H9 (cell line): ENCODE measurements at regions not wholly inside any gene's neighbourhood (a gene's known extent, or its start where the extent isn't known, plus 50 kb on each side); places are given as distances from the start of the nearest gene placed in this dataset.
A peak's percentile ranks its signal among the peaks of the same experiment; 100 is the strongest.

Source experiments
- DNase-seq: peaks from one replicate; pipeline ENCODE4 v3.0.0-alpha.2; 2017
- H2AFZ ChIP-seq: one replicate; pipeline ENCODE4 v1.6.1; 2013; ENCODE audit warnings: mild to moderate bottlenecking, low read length, control low read depth, moderate library complexity
- H2AK5ac ChIP-seq: 2 replicates; pipeline ENCODE4 v1.6.1; 2013; ENCODE audit warnings: low read length, control low read depth, mixed read lengths; ENCODE audit not compliant: insufficient read length
- H2BK120ac ChIP-seq: one replicate; pipeline ENCODE4 v1.6.1; 2013; ENCODE audit warnings: low read depth, mild to moderate bottlenecking, low read length, control low read depth, inconsistent platforms; ENCODE audit not compliant: poor library complexity, severe bottlenecking
- H2BK12ac ChIP-seq: 2 replicates; pipeline ENCODE4 v1.6.1; 2013; ENCODE audit warnings: low read length, control low read depth, mixed read lengths, low read depth; ENCODE audit not compliant: insufficient read length
- H2BK15ac ChIP-seq: 2 replicates; pipeline ENCODE4 v1.6.1; 2013; ENCODE audit warnings: low read depth, low read length, control low read depth
- H2BK20ac ChIP-seq: one replicate; pipeline ENCODE4 v1.6.1; 2013; ENCODE audit warnings: low read depth, mild to moderate bottlenecking, low read length, control low read depth, inconsistent platforms; ENCODE audit not compliant: poor library complexity, severe bottlenecking
- H2BK5ac ChIP-seq: 2 replicates; pipeline ENCODE4 v1.6.1; 2013; ENCODE audit warnings: low read length, control low read depth, mixed read lengths; ENCODE audit not compliant: insufficient read length
- H3K14ac ChIP-seq: 2 replicates; pipeline ENCODE4 v1.6.1; 2013; ENCODE audit warnings: low read length, control low read depth; ENCODE audit not compliant: insufficient read depth
- H3K18ac ChIP-seq: 2 replicates; pipeline ENCODE4 v1.6.1; 2013; ENCODE audit warnings: low read depth, mild to moderate bottlenecking, mixed read lengths, low read length, control low read depth; ENCODE audit not compliant: insufficient read length
- H3K23ac ChIP-seq: 2 replicates; pipeline ENCODE4 v1.6.1; 2013; ENCODE audit warnings: low read length, control low read depth, mixed read lengths, low read depth; ENCODE audit not compliant: insufficient read length
- H3K23me2 ChIP-seq: 2 replicates; pipeline ENCODE4 v1.6.1; 2013; ENCODE audit warnings: low read depth, mild to moderate bottlenecking, mixed read lengths, low read length, control low read depth; ENCODE audit not compliant: insufficient read length, poor library complexity, severe bottlenecking
- H3K27ac ChIP-seq: 2 replicates; pipeline ENCODE4 v1.5.1; 2013; ENCODE audit warnings: low read length, control low read depth, mixed read lengths, low read depth; ENCODE audit not compliant: insufficient read length
- H3K27me3 ChIP-seq: 2 replicates; pipeline ENCODE4 v1.6.1; 2013; ENCODE audit warnings: low read length, control low read depth, inconsistent platforms; ENCODE audit not compliant: insufficient read depth
- H3K4ac ChIP-seq: 2 replicates; pipeline ENCODE4 v1.6.1; 2013; ENCODE audit warnings: low read depth, mild to moderate bottlenecking, control low read depth, inconsistent platforms, low read length, moderate library complexity
- H3K4me1 ChIP-seq: 2 replicates; pipeline ENCODE4 v1.6.1; 2013; ENCODE audit warnings: low read length, control low read depth, inconsistent platforms; ENCODE audit not compliant: insufficient read depth
- H3K4me2 ChIP-seq: 2 replicates; pipeline ENCODE4 v1.6.1; 2013; ENCODE audit warnings: low read length, control low read depth, mixed read lengths; ENCODE audit not compliant: insufficient read length, insufficient read depth
- H3K56ac ChIP-seq: 2 replicates; pipeline ENCODE4 v1.6.1; 2013; ENCODE audit warnings: low read depth, mild to moderate bottlenecking, mixed read lengths, low read length, control low read depth; ENCODE audit not compliant: insufficient read length
- H3K79me1 ChIP-seq: 2 replicates; pipeline ENCODE4 v1.6.1; 2013; ENCODE audit warnings: low read depth, mild to moderate bottlenecking, moderate library complexity, low read length, control low read depth, inconsistent platforms; ENCODE audit not compliant: insufficient read depth, poor library complexity, severe bottlenecking
- H3K79me2 ChIP-seq: 2 replicates; pipeline ENCODE4 v1.6.1; 2013; ENCODE audit warnings: low read length, control low read depth, inconsistent platforms; ENCODE audit not compliant: insufficient read depth
- H3K9ac ChIP-seq: 2 replicates; pipeline ENCODE4 v1.6.1; 2013; ENCODE audit warnings: low read length, control low read depth, mixed read lengths; ENCODE audit not compliant: insufficient read length; ENCODE audit errors: extremely low read depth
- H3K9me3 ChIP-seq: one replicate; pipeline ENCODE4 v1.6.1; 2013; ENCODE audit warnings: low read depth, low read length, inconsistent platforms; ENCODE audit not compliant: control insufficient read depth
- H3T11ph ChIP-seq: one replicate; pipeline ENCODE4 v1.6.1; 2013; ENCODE audit warnings: mild to moderate bottlenecking, low read length, control low read depth, inconsistent platforms
- H4K20me1 ChIP-seq: one replicate; pipeline ENCODE4 v1.6.1; 2013; ENCODE audit not compliant: control insufficient read depth, insufficient read length, insufficient read depth
- H4K5ac ChIP-seq: 2 replicates; pipeline ENCODE4 v1.6.1; 2013; ENCODE audit warnings: low read depth, mild to moderate bottlenecking, mixed read lengths, low read length, control low read depth; ENCODE audit not compliant: insufficient read length
- H4K8ac ChIP-seq: replicated peaks from 2 replicates; pipeline ENCODE4 v1.6.1; 2013; ENCODE audit warnings: low read length, control low read depth, mixed read lengths, low read depth; ENCODE audit not compliant: insufficient read length
- H4K91ac ChIP-seq: 2 replicates; pipeline ENCODE4 v1.6.1; 2013; ENCODE audit warnings: low read depth, mild to moderate bottlenecking, moderate library complexity, mixed read lengths, low read length, control low read depth; ENCODE audit not compliant: insufficient read length
- H3K27ac Mint-ChIP-seq, 3 experiments: 2 replicates in 2 of 3; 3 replicates in 1 of 3; pipeline ENCODE4 v1.8.0; 2020 to 2021; ENCODE audit warnings: mixed read lengths in 3 of 3, mild to moderate bottlenecking in 1 of 3, moderate library complexity in 1 of 3
- H3K27me3 Mint-ChIP-seq: 2 replicates; pipeline ENCODE4 v1.8.0; 2021; ENCODE audit warnings: low read depth, mild to moderate bottlenecking, moderate library complexity, mixed read lengths
- H3K36me3 Mint-ChIP-seq, 3 experiments: 2 replicates in 2 of 3; 3 replicates in 1 of 3; pipeline ENCODE4 v1.8.0; 2020 to 2021; ENCODE audit warnings: low read depth in 3 of 3, mixed read lengths in 3 of 3; ENCODE audit not compliant: insufficient read depth in 1 of 3
- H3K4me1 Mint-ChIP-seq, 2 experiments: 2 replicates each; pipeline ENCODE4 v1.8.0; 2020; ENCODE audit warnings: mixed read lengths in 2 of 2
- H3K4me3 Mint-ChIP-seq, 2 experiments: 2 replicates in 1 of 2; 3 replicates in 1 of 2; pipeline ENCODE4 v1.8.0; 2020 to 2021; ENCODE audit warnings: mild to moderate bottlenecking in 2 of 2, mixed read lengths in 2 of 2, moderate library complexity in 1 of 2
- H3K9me3 Mint-ChIP-seq, 2 experiments: 2 replicates in 1 of 2; 3 replicates in 1 of 2; pipeline ENCODE4 v1.8.0; 2020; ENCODE audit warnings: mild to moderate bottlenecking in 2 of 2, mixed read lengths in 2 of 2, moderate library complexity in 1 of 2
- WGBS: extraction: QIAGEN DNeasy Blood & Tissue Kit; methylation state at CpG from one replicate; pipeline ENCODE4 v1.1.7; 2013; ENCODE audit warnings: missing lambda C conversion rate, low lambda C conversion rate, mixed read lengths; ENCODE audit not compliant: insufficient read length; ENCODE audit errors: extremely low coverage; 5-methylcytosine and 5-hydroxymethylcytosine counted together
- TF ChIP-seq, protein P1 (sequence below): fragments of 200-600 bp; sonication (generic); conservative IDR thresholded peaks from 3 replicates; pipeline ENCODE4 v1.8.0; 2021; ENCODE audit warnings: antibody characterized with exemption, mild to moderate bottlenecking

DNA sequence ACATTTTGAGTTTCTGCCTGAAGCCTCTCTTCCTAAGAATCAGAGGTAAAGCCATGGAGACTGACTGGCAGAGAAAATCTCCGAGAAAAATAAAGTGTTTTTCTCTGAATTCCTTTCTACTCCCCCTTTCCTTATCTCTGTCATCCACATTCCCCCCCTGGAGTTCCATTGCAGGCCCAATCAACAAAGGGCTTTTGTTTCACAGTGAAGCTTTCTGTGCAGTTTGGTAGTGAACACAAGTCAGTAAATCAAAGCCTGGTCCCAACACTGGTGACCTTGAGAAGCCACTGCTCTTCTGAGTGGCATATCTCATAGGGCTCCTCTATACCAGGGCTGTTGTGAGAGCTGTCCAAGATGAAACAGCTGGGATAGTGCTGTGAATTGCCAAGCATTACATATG lies 228.4 kb downstream of the SEC16B start:
- no peak overlapping the region for H3K9ac ChIP-seq
- H3K56ac ChIP-seq = no peak overlapping the region
- H3K23ac ChIP-seq = no peak overlapping the region
- Mint-ChIP-seq H3K27me3 (no peaks in the 10 kb centered on the region), H3K27ac (peak overlapping the region in 1 of 3 experiments; percentile 58; a peak in 3 of 7 replicates), H3K36me3 (no peaks in the 10 kb centered on the region), H3K4me3 (no peak overlapping the region), H3K9me3 (no peaks in the 10 kb centered on the region), H3K4me1 (peaks cover 0 to under 1% of the 10 kb centered on the region in 2 experiments; a peak in 2 of 4 replicates)
- H3K23me2 ChIP-seq = no peaks in the 10 kb centered on the region
- H3K27ac ChIP-seq = no peak overlapping the region
- no peak overlapping the region for H2BK20ac ChIP-seq
- H2BK15ac ChIP-seq = no peak overlapping the region
- H3T11ph ChIP-seq = no peak overlapping the region
- DNase-seq = no peak
- H4K8ac ChIP-seq = no peak overlapping the region
- H3K14ac ChIP-seq = no peak overlapping the region
- H2BK12ac ChIP-seq = no peak overlapping the region
- H4K20me1 ChIP-seq = no peaks in the 10 kb centered on the region
- H2AFZ ChIP-seq = no peak overlapping the region
- H4K91ac ChIP-seq = no peak overlapping the region
- no peaks in the 10 kb centered on the region for H3K27me3 ChIP-seq
- no peaks in the 10 kb centered on the region for H3K9me3 ChIP-seq
- TF ChIP-seq, protein P1, sequence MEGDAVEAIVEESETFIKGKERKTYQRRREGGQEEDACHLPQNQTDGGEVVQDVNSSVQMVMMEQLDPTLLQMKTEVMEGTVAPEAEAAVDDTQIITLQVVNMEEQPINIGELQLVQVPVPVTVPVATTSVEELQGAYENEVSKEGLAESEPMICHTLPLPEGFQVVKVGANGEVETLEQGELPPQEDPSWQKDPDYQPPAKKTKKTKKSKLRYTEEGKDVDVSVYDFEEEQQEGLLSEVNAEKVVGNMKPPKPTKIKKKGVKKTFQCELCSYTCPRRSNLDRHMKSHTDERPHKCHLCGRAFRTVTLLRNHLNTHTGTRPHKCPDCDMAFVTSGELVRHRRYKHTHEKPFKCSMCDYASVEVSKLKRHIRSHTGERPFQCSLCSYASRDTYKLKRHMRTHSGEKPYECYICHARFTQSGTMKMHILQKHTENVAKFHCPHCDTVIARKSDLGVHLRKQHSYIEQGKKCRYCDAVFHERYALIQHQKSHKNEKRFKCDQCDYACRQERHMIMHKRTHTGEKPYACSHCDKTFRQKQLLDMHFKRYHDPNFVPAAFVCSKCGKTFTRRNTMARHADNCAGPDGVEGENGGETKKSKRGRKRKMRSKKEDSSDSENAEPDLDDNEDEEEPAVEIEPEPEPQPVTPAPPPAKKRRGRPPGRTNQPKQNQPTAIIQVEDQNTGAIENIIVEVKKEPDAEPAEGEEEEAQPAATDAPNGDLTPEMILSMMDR = no peak
- H2BK120ac ChIP-seq = no peak overlapping the region
- no peak overlapping the region for H2BK5ac ChIP-seq
- H3K4me1 ChIP-seq = no peaks in the 10 kb centered on the region
- H2AK5ac ChIP-seq = no peak overlapping the region
- no peaks in the 10 kb centered on the region for H3K79me2 ChIP-seq
- H3K4me2 ChIP-seq = no peak overlapping the region
- H4K5ac ChIP-seq = no peak overlapping the region
- no peaks in the 10 kb centered on the region for H3K79me1 ChIP-seq
- H3K18ac ChIP-seq = no peak overlapping the region
- WGBS = no CpG with 5 or more reads among the region's 1 CpG
- no peak overlapping the region for H3K4ac ChIP-seq
